AG10803 (cell line): ENCODE measurements at regions not wholly inside any gene's neighbourhood (a gene's known extent, or its start where the extent isn't known, plus 50 kb on each side); places are given as distances from the start of the nearest gene placed in this dataset.
A peak's percentile ranks its signal among the peaks of the same experiment; 100 is the strongest.

Experiments used
- DNase-seq: peaks from one replicate; pipeline ENCODE4 v3.0.0; 2010; ENCODE audit warnings: low read depth
- H3K4me3 ChIP-seq: 2 replicates; pipeline ENCODE4 v1.5.1; 2011; ENCODE audit warnings: mild to moderate bottlenecking, low read length, control low read depth
- CTCF ChIP-seq: conservative IDR thresholded peaks from 2 replicates; pipeline ENCODE4 v1.5.1; 2011; ENCODE audit warnings: mild to moderate bottlenecking, low read length, control low read depth, inconsistent platforms

GRCh38 chr3:22885574-22886341 lies 317.4 kb upstream of the UBE2E2 start:
- no peak overlapping the region for H3K4me3 ChIP-seq
- DNase-seq, result no peak
- TF ChIP-seq CTCF, result no peak

- no peak for TF ChIP-seq CTCF
- DNase-seq, result no peak
- H3K4me3 ChIP-seq, result no peak overlapping the region
Measured at GRCh38 chr3:22886439-22887068, 316.6 kb upstream of the UBE2E2 start.

- H3K4me3 ChIP-seq, result no peak overlapping the region
- peak; percentile 38 for DNase-seq
- peak; percentile 70 for TF ChIP-seq CTCF
Measured at GRCh38 chr3:22887664-22888291, 315.3 kb upstream of the UBE2E2 start.

GRCh38 chr3:22893101-22893500 lies 310.0 kb upstream of the UBE2E2 start:
- no peak overlapping the region for H3K4me3 ChIP-seq
- TF ChIP-seq CTCF, result no peak
- DNase-seq, result no peak

GRCh38 chr3:22893644-22894325 lies 309.3 kb upstream of the UBE2E2 start:
- no peak for DNase-seq
- H3K4me3 ChIP-seq, result no peak overlapping the region
- no peak for TF ChIP-seq CTCF

GRCh38 chr3:22894865-22895264 lies 308.3 kb upstream of the UBE2E2 start:
- DNase-seq, result no peak
- H3K4me3 ChIP-seq, result no peak overlapping the region
- no peak for TF ChIP-seq CTCF
